SK-N-SH (cell line): ENCODE measurements at regions not wholly inside any gene's neighbourhood (a gene's known extent, or its start where the extent isn't known, plus 50 kb on each side); places are given as distances from the start of the nearest gene placed in this dataset.

Source experiments
- CTCF ChIA-PET: fragments of 300-600, 350-600 bp; formaldehyde crosslinking; extraction: SDS; loops from one replicate; lab custom pipeline; 2021; lab: Yijun Ruan, JAX
- POLR2A ChIA-PET: fragments of 350-600 bp; sonication (Branson Sonifier 250); formaldehyde crosslinking; extraction: SDS; loops from one replicate; lab custom pipeline; 2020; ENCODE audit warnings: antibody characterized with exemption, inconsistent platforms; lab: Yijun Ruan, JAX
- DNase-seq: peaks from one replicate; pipeline ENCODE4 v3.0.0; 2012
- H2AFZ ChIP-seq: fragments of 200-600 bp; sonication (generic); 2 replicates; pipeline ENCODE4 v1.8.1; 2016; ENCODE audit warnings: antibody characterized with exemption, mild to moderate bottlenecking, low read depth
- H3F3A ChIP-seq: fragments of 200-600 bp; sonication (generic); replicated peaks from 2 replicates; pipeline ENCODE3; 2016; ENCODE audit warnings: antibody characterized with exemption, mild to moderate bottlenecking; ENCODE audit not compliant: insufficient read depth
- H3K27ac ChIP-seq, 2 experiments: fragments of 200-500 bp in 1 of 2; fragments of 200-600 bp in 1 of 2; sonication (Bioruptor generic) in 1 of 2; sonication (generic), shearing (Covaris generic) in 1 of 2; 2 replicates each; pipeline versions ENCODE4 v1.5.1 to v1.6.1; 2014 to 2016; ENCODE audit warnings: low read depth in 2 of 2, inconsistent platforms in 1 of 2, low read length in 1 of 2, mild to moderate bottlenecking in 1 of 2, mixed read lengths in 1 of 2
- H3K27me3 ChIP-seq: fragments of 200-600 bp; sonication (generic), shearing (Covaris generic); 2 replicates; pipeline ENCODE4 v1.6.1; 2016; ENCODE audit warnings: mixed run types; ENCODE audit not compliant: insufficient read depth
- H3K36me3 ChIP-seq, 2 experiments: fragments of 200-500 bp in 1 of 2; fragments of 200-600 bp in 1 of 2; sonication (Bioruptor generic) in 1 of 2; sonication (generic) in 1 of 2; replicated peaks in 1 of 2; 2 replicates each; pipeline versions ENCODE3 to v1.5.1; 2014 to 2016; ENCODE audit warnings: low read length in 1 of 2, mild to moderate bottlenecking in 1 of 2; ENCODE audit not compliant: insufficient read depth in 2 of 2, control insufficient read depth in 1 of 2
- H3K4me1 ChIP-seq, 2 experiments: fragments of 200-500 bp in 1 of 2; fragments of 200-600 bp in 1 of 2; sonication (Bioruptor generic) in 1 of 2; sonication (generic), shearing (Covaris generic) in 1 of 2; 2 replicates each; pipeline versions ENCODE4 v1.5.1 to v1.6.1; 2014 to 2016; ENCODE audit warnings: low read depth in 1 of 2, low read length in 1 of 2, mixed run types in 1 of 2; ENCODE audit not compliant: insufficient read depth in 2 of 2, control insufficient read depth in 1 of 2
- H3K4me2 ChIP-seq: fragments of 200-600 bp; sonication (generic), shearing (Covaris generic); 2 replicates; pipeline ENCODE4 v1.6.1; 2017; ENCODE audit warnings: mixed run types
- H3K4me3 ChIP-seq, 2 experiments: fragments of 200-500 bp in 1 of 2; fragments of 200-600 bp in 1 of 2; sonication (Bioruptor generic) in 1 of 2; sonication (generic), shearing (Covaris generic) in 1 of 2; 2 replicates each; pipeline versions ENCODE4 v1.5.1 to v1.8.1; 2014 to 2016; ENCODE audit warnings: low read depth in 2 of 2, inconsistent platforms in 1 of 2, low read length in 1 of 2, mild to moderate bottlenecking in 1 of 2, mixed read lengths in 1 of 2, moderate library complexity in 1 of 2
- H3K79me2 ChIP-seq: fragments of 200-600 bp; sonication (generic); 2 replicates; pipeline ENCODE4 v1.8.1; 2017; ENCODE audit warnings: mild to moderate bottlenecking; ENCODE audit not compliant: insufficient read depth
- H3K9ac ChIP-seq: fragments of 200-600 bp; sonication (generic); 2 replicates; pipeline ENCODE4 v1.6.1; 2017; ENCODE audit warnings: mixed run types
- H3K9me2 ChIP-seq: fragments of 200-600 bp; sonication (generic); 2 replicates; pipeline ENCODE4 v1.6.1; 2017; ENCODE audit warnings: mixed run types
- H3K9me3 ChIP-seq: fragments of 200-600 bp; sonication (generic); 2 replicates; pipeline ENCODE4 v1.6.1; 2017; ENCODE audit warnings: mixed run types, mild to moderate bottlenecking, moderate library complexity
- H4K20me1 ChIP-seq: fragments of 200-600 bp; sonication (generic); 2 replicates; pipeline ENCODE4 v1.6.1; 2017; ENCODE audit warnings: mild to moderate bottlenecking, mixed run types; ENCODE audit not compliant: insufficient read depth
- CHD2 ChIP-seq: fragments of 150-350 bp; IDR thresholded peaks from 2 replicates; pipeline ENCODE4 v1.6.1; 2018; ENCODE audit warnings: low read length; ENCODE audit not compliant: partially characterized antibody
- EZH2phosphoT487 ChIP-seq: fragments of 200-600 bp; sonication (generic); IDR thresholded peaks from 2 replicates; pipeline ENCODE4 v1.6.1; 2017; ENCODE audit warnings: low read depth, mixed run types, mild to moderate bottlenecking, antibody characterized with exemption, moderate library complexity, borderline replicate concordance
- FOXJ3 ChIP-seq: sonication (generic); formaldehyde crosslinking; IDR thresholded peaks from 2 replicates; pipeline ENCODE4 v1.5.1; 2020; ENCODE audit warnings: mild to moderate bottlenecking, missing genetic modification reagents
- FOXM1 ChIP-seq: IDR thresholded peaks from 2 replicates; pipeline ENCODE4 v1.4.0; 2012; ENCODE audit warnings: low read depth, mild to moderate bottlenecking
- GABPA ChIP-seq: IDR thresholded peaks from 2 replicates; pipeline ENCODE4 v1.4.0; 2012; ENCODE audit warnings: low read depth, mild to moderate bottlenecking
- GATA2 ChIP-seq: sonication (generic); formaldehyde crosslinking; IDR thresholded peaks from 2 replicates; pipeline ENCODE4 v1.5.0; 2020; ENCODE audit warnings: mild to moderate bottlenecking, missing genetic modification reagents
- JUND ChIP-seq: IDR thresholded peaks from 2 replicates; pipeline ENCODE4 v1.4.0; 2012
- MXI1 ChIP-seq: IDR thresholded peaks from 2 replicates; pipeline ENCODE4 v1.6.1; 2012; ENCODE audit warnings: mild to moderate bottlenecking, low read depth, low read length, improper control_type of control experiment
- NFIC ChIP-seq: IDR thresholded peaks from 2 replicates; pipeline ENCODE4 v1.4.0; 2012; ENCODE audit warnings: borderline replicate concordance
- RCOR1 ChIP-seq: fragments of 150-350 bp; IDR thresholded peaks from 2 replicates; pipeline ENCODE4 v1.6.1; 2017; ENCODE audit warnings: antibody characterized with exemption, low read length
- RFX5 ChIP-seq: IDR thresholded peaks from 2 replicates; pipeline ENCODE4 v1.6.1; 2012; ENCODE audit warnings: mild to moderate bottlenecking, improper control_type of control experiment, low read length
- RXRA ChIP-seq: IDR thresholded peaks from 2 replicates; pipeline ENCODE4 v1.4.0; 2012; ENCODE audit warnings: low read depth, mild to moderate bottlenecking, borderline replicate concordance
- TAF1 ChIP-seq: IDR thresholded peaks from 2 replicates; pipeline ENCODE4 v1.6.1; 2012; ENCODE audit warnings: low read depth, mild to moderate bottlenecking, low read length, moderate library complexity, borderline replicate concordance
- YY1 ChIP-seq: IDR thresholded peaks from 2 replicates; pipeline ENCODE4 v1.4.0; 2012; ENCODE audit warnings: low read depth, mild to moderate bottlenecking
- WGBS: methylation state at CpG from one replicate; pipeline ENCODE4 v1.1.6; 2017; ENCODE audit warnings: low lambda C conversion rate; 5-methylcytosine and 5-hydroxymethylcytosine counted together
- TF ChIP-seq, protein P1 (sequence below): IDR thresholded peaks from 2 replicates; pipeline ENCODE4; 2012
- TF ChIP-seq, protein P2 (sequence below): IDR thresholded peaks from 2 replicates; pipeline ENCODE4 v1.4.0; 2012; ENCODE audit warnings: low read depth, borderline replicate concordance
- TF ChIP-seq, protein P3 (sequence below): fragments of 200-600 bp; sonication (generic); IDR thresholded peaks from 2 replicates; pipeline ENCODE4 v1.6.1; 2017; ENCODE audit warnings: antibody characterized with exemption, mild to moderate bottlenecking, moderate library complexity

DNA sequence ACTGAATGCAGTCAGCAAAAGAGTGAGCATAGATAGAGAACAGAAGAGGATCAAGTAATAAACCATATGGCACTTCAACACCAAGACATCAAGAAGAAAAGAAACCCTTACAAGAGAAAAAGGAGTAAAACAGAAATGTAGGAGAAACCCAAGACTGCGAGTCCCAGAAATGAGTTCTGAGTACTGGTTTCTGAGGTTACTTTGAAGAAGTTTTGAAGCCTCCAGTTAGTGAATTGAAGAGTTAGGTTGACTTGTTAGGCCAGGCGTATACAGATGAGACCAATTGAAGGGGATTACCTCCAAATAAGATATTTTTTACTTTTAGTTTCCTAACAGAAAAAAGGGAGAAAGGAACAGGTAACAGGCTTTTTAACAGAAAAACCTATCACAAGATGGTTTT is 162.2 kb upstream of the SSTR1 start:
- 14% methylated on average over 2 of the region's 2 CpGs for WGBS
- Histone ChIP-seq H4K20me1 (no peaks in the 10 kb centered on the region), H3K9me3 (no peaks in the 10 kb centered on the region), H3K9me2 (no peaks in the 10 kb centered on the region), H3K4me2 (no peak overlapping the region), H3K79me2 (no peaks in the 10 kb centered on the region), H3K4me1 (no peaks in the 10 kb centered on the region), H2AFZ (no peak overlapping the region), H3K9ac (no peak overlapping the region), H3K36me3 (no peaks in the 10 kb centered on the region)
- CTCF ChIA-PET, result no interaction called here
- no peak for DNase-seq
- TF ChIP-seq RFX5 (no peak), GABPA (no peak), YY1 (no peak), CHD2 (no peak), RCOR1 (no peak), EZH2phosphoT487 (no peak), TAF1 (no peak), MXI1 (no peak), JUND (no peak), RXRA (no peak), GATA2 (CRISPR knock-in tag) (no peak), NFIC (no peak), FOXJ3 (CRISPR knock-in tag) (no peak), FOXM1 (no peak)
- TF ChIP-seq, protein P1, sequence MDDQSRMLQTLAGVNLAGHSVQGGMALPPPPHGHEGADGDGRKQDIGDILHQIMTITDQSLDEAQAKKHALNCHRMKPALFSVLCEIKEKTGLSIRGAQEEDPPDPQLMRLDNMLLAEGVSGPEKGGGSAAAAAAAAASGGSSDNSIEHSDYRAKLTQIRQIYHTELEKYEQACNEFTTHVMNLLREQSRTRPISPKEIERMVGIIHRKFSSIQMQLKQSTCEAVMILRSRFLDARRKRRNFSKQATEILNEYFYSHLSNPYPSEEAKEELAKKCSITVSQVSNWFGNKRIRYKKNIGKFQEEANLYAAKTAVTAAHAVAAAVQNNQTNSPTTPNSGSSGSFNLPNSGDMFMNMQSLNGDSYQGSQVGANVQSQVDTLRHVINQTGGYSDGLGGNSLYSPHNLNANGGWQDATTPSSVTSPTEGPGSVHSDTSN, result no peak
- TF ChIP-seq, protein P2, sequence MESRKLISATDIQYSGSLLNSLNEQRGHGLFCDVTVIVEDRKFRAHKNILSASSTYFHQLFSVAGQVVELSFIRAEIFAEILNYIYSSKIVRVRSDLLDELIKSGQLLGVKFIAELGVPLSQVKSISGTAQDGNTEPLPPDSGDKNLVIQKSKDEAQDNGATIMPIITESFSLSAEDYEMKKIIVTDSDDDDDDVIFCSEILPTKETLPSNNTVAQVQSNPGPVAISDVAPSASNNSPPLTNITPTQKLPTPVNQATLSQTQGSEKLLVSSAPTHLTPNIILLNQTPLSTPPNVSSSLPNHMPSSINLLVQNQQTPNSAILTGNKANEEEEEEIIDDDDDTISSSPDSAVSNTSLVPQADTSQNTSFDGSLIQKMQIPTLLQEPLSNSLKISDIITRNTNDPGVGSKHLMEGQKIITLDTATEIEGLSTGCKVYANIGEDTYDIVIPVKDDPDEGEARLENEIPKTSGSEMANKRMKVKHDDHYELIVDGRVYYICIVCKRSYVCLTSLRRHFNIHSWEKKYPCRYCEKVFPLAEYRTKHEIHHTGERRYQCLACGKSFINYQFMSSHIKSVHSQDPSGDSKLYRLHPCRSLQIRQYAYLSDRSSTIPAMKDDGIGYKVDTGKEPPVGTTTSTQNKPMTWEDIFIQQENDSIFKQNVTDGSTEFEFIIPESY, result no peak
- TF ChIP-seq, protein P3, sequence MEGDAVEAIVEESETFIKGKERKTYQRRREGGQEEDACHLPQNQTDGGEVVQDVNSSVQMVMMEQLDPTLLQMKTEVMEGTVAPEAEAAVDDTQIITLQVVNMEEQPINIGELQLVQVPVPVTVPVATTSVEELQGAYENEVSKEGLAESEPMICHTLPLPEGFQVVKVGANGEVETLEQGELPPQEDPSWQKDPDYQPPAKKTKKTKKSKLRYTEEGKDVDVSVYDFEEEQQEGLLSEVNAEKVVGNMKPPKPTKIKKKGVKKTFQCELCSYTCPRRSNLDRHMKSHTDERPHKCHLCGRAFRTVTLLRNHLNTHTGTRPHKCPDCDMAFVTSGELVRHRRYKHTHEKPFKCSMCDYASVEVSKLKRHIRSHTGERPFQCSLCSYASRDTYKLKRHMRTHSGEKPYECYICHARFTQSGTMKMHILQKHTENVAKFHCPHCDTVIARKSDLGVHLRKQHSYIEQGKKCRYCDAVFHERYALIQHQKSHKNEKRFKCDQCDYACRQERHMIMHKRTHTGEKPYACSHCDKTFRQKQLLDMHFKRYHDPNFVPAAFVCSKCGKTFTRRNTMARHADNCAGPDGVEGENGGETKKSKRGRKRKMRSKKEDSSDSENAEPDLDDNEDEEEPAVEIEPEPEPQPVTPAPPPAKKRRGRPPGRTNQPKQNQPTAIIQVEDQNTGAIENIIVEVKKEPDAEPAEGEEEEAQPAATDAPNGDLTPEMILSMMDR, result no peak
- TF ChIP-seq, all 33 proteins: peak for 0
- POLR2A ChIA-PET, result no interaction called here
- Histone ChIP-seq H3K27ac (no peak overlapping the region), H3F3A (no peaks in the 10 kb centered on the region), H3K4me3 (no peak overlapping the region), H3K27me3 (no peaks in the 10 kb centered on the region)
